Glomerular visceral epithelial cell (primary cell): ENCODE measurements at regions not wholly inside any gene's neighbourhood (a gene's known extent, or its start where the extent isn't known, plus 50 kb on each side); places are given as distances from the start of the nearest gene placed in this dataset.
A peak's percentile ranks its signal among the peaks of the same experiment; 100 is the strongest.

Experiments
- DNase-seq: peaks from one replicate; pipeline ENCODE4 v3.0.0-alpha.2; 2016; ENCODE audit errors: extremely low spot score

GRCh38 chr15:87154761-87155160 is 1075.1 kb downstream of the AGBL1 start:
- DNase-seq = peak; percentile 13

GRCh38 chr15:87151202-87151748 is 1071.6 kb downstream of the AGBL1 start:
- DNase-seq = no peak

GRCh38 chr15:87145696-87146095 is 1066.0 kb downstream of the AGBL1 start:
- DNase-seq = no peak

- DNase-seq = no peak
These were observed 1065.1 kb downstream of the AGBL1 start for GRCh38 chr15:87144775-87145174.

GRCh38 chr15:87142096-87142495 is 1062.4 kb downstream of the AGBL1 start:
- no peak for DNase-seq

GRCh38 chr15:87135109-87135508 is 1055.4 kb downstream of the AGBL1 start:
- DNase-seq = no peak

GRCh38 chr15:87133704-87134103 is 1054.0 kb downstream of the AGBL1 start:
- DNase-seq = no peak

GRCh38 chr15:87131067-87131466 is 1051.4 kb downstream of the AGBL1 start:
- no peak for DNase-seq

- no peak for DNase-seq
These were observed 1050.2 kb downstream of the AGBL1 start for GRCh38 chr15:87129916-87130315.

GRCh38 chr15:87123676-87124382 is 1044.2 kb downstream of the AGBL1 start:
- no peak for DNase-seq

GRCh38 chr15:87121336-87121735 is 1041.7 kb downstream of the AGBL1 start:
- peak; percentile 10 for DNase-seq

GRCh38 chr15:87120555-87120954 is 1040.9 kb downstream of the AGBL1 start:
- DNase-seq = no peak

GRCh38 chr15:87118846-87119245 is 1039.2 kb downstream of the AGBL1 start:
- no peak for DNase-seq

GRCh38 chr15:87118435-87118834 is 1038.8 kb downstream of the AGBL1 start:
- DNase-seq = no peak

- DNase-seq = no peak
These were observed 1036.1 kb downstream of the AGBL1 start for GRCh38 chr15:87115795-87116194.

GRCh38 chr15:87099916-87100315 is 1020.2 kb downstream of the AGBL1 start:
- DNase-seq = no peak

GRCh38 chr15:87089551-87089950 is 1009.9 kb downstream of the AGBL1 start:
- DNase-seq = no peak

GRCh38 chr15:87083201-87083600 is 1003.5 kb downstream of the AGBL1 start:
- DNase-seq = no peak

- DNase-seq = no peak
These were observed 1002.9 kb downstream of the AGBL1 start for GRCh38 chr15:87082581-87082980.

- DNase-seq = peak; percentile 18
These were observed 1000.9 kb downstream of the AGBL1 start for GRCh38 chr15:87080547-87080946.
